GM19023 (cell line): ENCODE measurements at regions not wholly inside any gene's neighbourhood (a gene's known extent, or its start where the extent isn't known, plus 50 kb on each side); places are given as distances from the start of the nearest gene placed in this dataset.
A peak's percentile ranks its signal among the peaks of the same experiment; 100 is the strongest.

Experiments
- ATAC-seq: cut with Tn5 transposase; IDR thresholded peaks from one replicate; pipeline ENCODE4 v1.9.1; 2021; ENCODE audit warnings: mild to moderate bottlenecking, moderate library complexity; ENCODE audit not compliant: unreplicated experiment

GRCh38 chr5:124477577-124477976, 268.9 kb downstream of the ZNF608 start:
- ATAC-seq, result no peak

- ATAC-seq, result no peak
These were observed 269.4 kb downstream of the ZNF608 start for GRCh38 chr5:124477062-124477461.

GRCh38 chr5:124474528-124475215, 271.8 kb downstream of the ZNF608 start:
- ATAC-seq, result no peak

GRCh38 chr5:124468671-124469411, 277.6 kb downstream of the ZNF608 start:
- no peak for ATAC-seq

GRCh38 chr5:124467745-124468144, 278.7 kb downstream of the ZNF608 start:
- no peak for ATAC-seq

- no peak for ATAC-seq
These were observed 280.4 kb downstream of the ZNF608 start for GRCh38 chr5:124466011-124466410.

GRCh38 chr5:124463851-124464250, 282.6 kb downstream of the ZNF608 start:
- ATAC-seq, result no peak

GRCh38 chr5:124462751-124463150, 283.7 kb downstream of the ZNF608 start:
- ATAC-seq, result no peak

- ATAC-seq, result no peak
These were observed 284.5 kb downstream of the ZNF608 start for GRCh38 chr5:124461941-124462340.

GRCh38 chr5:124461157-124461556, 285.3 kb downstream of the ZNF608 start:
- no peak for ATAC-seq

GRCh38 chr5:124460642-124461041, 285.8 kb downstream of the ZNF608 start:
- no peak for ATAC-seq

- ATAC-seq, result no peak
These were observed 286.5 kb downstream of the ZNF608 start for GRCh38 chr5:124459984-124460383.

- no peak for ATAC-seq
These were observed 288.5 kb downstream of the ZNF608 start for GRCh38 chr5:124457901-124458300.

- ATAC-seq, result no peak
These were observed 289.3 kb downstream of the ZNF608 start for GRCh38 chr5:124457101-124457500.

GRCh38 chr5:124456249-124456648, 290.2 kb downstream of the ZNF608 start:
- ATAC-seq, result no peak

- peak; percentile 2 for ATAC-seq
These were observed 292.4 kb downstream of the ZNF608 start for GRCh38 chr5:124454081-124454480.

GRCh38 chr5:124453221-124454051, 293.0 kb downstream of the ZNF608 start:
- peak; percentile 94 for ATAC-seq

- ATAC-seq, result no peak
These were observed 294.0 kb downstream of the ZNF608 start for GRCh38 chr5:124452412-124452811.

- no peak for ATAC-seq
These were observed 294.6 kb downstream of the ZNF608 start for GRCh38 chr5:124451721-124452383.

GRCh38 chr5:124446120-124446519, 300.3 kb downstream of the ZNF608 start:
- ATAC-seq, result no peak

GRCh38 chr5:124445070-124445619, 301.3 kb downstream of the ZNF608 start:
- no peak for ATAC-seq
